HG02884 (cell line): ENCODE measurements at regions not wholly inside any gene's neighbourhood (a gene's known extent, or its start where the extent isn't known, plus 50 kb on each side); places are given as distances from the start of the nearest gene placed in this dataset.
A peak's percentile ranks its signal among the peaks of the same experiment; 100 is the strongest.
"Not testable (repeated sequence)": the region's sequence is repeated elsewhere in the genome, so short reads cannot be mapped to it uniquely, and the experiment has no call there.

ENCODE experiments used
- ATAC-seq: cut with Tn5 transposase; IDR thresholded peaks from one replicate; pipeline ENCODE4 v1.9.1; 2021; ENCODE audit warnings: mild to moderate bottlenecking, moderate library complexity; ENCODE audit not compliant: unreplicated experiment

GRCh38 chr4:147096667-147097604 lies 151.3 kb upstream of the TTC29 start:
- no peak for ATAC-seq

DNA sequence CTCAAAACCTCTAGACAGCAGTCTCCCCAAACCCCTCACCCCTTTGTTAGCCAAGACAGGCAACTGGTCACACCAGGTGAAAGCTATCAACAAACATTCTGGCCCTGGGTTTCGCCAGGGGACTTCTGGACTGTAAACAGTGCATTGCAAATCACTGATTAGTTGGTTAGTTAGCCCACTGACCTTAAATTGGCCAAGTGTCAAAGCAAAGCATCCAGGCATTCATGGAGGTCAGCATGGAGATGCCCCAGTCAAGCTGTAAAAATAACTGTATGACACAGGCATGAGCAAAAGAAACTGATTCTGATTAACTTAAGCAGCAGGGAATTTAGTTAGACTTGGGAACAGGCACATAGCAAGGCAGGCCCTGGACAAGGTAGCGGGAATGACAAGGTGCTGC lies 156.0 kb upstream of the TTC29 start:
- no peak for ATAC-seq

DNA sequence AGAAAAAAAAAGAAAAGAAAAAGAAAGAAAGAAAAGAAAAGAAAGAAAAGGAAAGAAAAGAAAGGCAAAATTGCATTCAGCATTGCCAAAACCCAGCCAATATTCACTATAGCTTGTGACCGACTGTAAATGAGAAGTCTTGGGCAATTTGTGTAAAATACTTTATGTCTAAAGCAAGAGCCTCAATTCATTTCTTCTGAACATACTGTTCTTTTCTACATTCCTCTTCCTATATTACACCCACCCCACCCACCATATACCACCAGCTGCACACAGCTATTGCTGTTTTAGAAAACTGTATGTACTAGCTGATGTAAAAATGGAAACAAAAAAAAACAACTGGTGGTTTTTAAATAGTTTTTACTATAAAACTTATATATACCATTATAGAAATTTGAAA lies 156.9 kb upstream of the TTC29 start:
- ATAC-seq, result no peak

GRCh38 chr4:147103403-147103946 lies 157.8 kb upstream of the TTC29 start:
- ATAC-seq, result no peak

GRCh38 chr4:147104768-147105167 lies 159.1 kb upstream of the TTC29 start:
- ATAC-seq, result no peak

- ATAC-seq, result no peak
These were observed 162.7 kb upstream of the TTC29 start for GRCh38 chr4:147108409-147108808.

DNA sequence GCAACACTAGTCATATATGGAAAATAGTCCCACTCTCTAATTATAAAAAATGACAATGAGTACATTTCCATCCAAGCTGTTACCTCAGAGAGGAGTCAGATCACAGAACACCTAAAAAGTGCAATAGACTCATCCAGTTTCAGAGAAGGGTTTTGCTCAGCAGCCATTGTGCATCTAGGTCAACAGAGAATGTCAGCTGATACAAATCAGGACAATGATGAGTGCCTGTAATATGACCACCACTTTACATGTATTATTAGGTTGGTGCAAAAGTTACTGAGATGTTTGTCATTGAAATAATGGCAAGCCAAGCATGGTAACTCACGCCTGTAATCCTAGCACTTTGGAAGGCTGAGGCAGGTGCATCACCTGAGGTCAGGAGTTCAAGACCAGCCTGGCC lies 164.1 kb upstream of the TTC29 start:
- no peak for ATAC-seq

- ATAC-seq, result peak; percentile 72
These were observed 165.1 kb upstream of the TTC29 start for GRCh38 chr4:147110473-147111367.

- not testable (repeated sequence) for ATAC-seq
These were observed 166.5 kb upstream of the TTC29 start for GRCh38 chr4:147112196-147112595.

DNA sequence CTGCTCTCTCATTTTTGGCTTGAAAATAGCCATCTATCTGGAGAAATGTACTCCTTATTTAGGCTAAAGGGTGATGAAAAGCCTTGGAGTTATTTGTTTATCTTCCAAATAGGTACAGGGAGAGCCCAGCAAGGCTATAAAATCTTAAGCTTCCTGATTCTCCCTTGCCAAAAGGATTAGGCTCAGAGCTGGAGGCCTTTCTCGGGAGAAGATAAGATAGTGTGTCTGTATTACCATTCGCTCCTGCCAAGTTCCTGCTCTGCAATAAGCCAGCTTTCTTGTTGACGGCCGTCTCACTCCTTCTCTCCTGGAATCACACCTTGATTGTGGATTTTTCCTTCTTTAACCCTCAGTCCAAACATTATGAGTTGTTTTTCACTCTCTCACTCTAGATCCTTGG lies 171.8 kb upstream of the TTC29 start:
- no peak for ATAC-seq

DNA sequence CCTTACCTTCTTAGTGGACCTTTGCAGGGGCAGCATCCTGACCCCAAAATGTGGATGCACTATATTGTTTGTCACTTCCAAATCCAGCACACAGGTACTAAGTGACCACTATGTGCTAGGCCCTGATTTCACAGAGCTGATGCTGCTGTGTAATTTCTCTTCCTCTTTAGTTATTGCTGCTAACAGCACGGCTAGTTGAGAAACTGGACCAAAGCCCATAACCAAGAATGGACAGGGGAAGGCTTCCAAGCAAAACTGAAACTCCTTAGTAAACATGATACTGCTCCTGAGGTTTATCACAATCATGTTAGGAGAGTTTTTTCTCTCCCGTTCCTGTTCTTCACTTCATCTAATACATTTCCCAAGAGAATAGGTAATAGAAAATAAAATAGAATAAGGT lies 172.9 kb upstream of the TTC29 start:
- peak; percentile 61 for ATAC-seq

DNA sequence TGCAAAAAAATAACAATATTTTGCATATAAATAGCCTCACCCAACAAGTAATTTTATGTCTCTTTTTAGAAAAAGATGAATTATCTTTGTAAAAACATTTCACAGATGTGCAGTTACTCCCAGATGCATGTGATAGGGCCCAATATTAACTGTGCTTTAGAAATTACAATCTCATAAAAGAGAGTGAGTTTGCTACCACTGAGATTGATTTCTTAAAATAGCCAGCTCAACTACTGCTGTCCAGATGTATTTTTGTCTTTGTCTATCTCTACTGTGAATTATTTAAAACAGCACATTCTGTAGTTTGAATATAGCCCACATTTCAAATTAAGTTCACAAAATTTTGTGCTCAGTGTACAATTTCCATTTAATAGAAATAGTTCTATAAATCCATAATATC lies 177.0 kb upstream of the TTC29 start:
- ATAC-seq, result no peak

- ATAC-seq, result no peak
These were observed 177.5 kb upstream of the TTC29 start for GRCh38 chr4:147123146-147123545.

DNA sequence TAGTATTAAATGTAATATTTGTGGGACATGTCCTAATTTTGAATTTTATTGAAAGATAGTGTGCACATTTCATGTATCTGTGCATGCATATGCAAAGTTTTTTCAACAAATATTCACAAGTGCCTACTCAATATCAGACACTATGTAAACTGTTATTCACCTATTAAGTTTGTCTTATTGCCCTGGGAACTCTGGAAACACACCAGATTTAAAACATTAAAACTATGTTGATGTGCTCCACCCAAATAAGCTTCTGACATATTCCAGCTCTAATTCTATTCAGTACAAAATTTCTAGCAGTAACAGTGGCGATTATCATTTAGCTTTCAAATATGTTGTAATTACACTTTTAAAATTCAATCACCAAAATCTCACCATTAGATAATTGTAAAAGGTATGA lies 183.1 kb upstream of the TTC29 start:
- no peak for ATAC-seq

DNA sequence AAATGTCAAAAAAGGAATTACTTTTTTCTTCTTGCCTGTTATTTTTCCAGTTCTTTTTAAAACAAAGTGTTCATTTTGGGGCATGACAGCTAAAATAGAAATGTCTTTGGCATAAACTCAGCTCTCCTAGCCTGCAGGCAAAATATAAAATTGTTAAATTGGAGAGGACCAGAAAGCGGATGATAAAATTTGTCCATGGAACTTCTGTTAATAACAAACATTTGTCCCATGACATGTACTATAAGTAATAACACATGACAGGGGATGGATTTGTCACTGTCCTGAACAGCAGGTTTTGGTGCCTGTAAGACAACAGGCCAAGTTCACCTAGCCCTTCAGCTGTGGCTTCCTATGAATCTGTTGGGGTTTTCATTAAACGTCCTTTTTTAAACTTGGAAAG lies 184.0 kb upstream of the TTC29 start:
- ATAC-seq, result no peak

DNA sequence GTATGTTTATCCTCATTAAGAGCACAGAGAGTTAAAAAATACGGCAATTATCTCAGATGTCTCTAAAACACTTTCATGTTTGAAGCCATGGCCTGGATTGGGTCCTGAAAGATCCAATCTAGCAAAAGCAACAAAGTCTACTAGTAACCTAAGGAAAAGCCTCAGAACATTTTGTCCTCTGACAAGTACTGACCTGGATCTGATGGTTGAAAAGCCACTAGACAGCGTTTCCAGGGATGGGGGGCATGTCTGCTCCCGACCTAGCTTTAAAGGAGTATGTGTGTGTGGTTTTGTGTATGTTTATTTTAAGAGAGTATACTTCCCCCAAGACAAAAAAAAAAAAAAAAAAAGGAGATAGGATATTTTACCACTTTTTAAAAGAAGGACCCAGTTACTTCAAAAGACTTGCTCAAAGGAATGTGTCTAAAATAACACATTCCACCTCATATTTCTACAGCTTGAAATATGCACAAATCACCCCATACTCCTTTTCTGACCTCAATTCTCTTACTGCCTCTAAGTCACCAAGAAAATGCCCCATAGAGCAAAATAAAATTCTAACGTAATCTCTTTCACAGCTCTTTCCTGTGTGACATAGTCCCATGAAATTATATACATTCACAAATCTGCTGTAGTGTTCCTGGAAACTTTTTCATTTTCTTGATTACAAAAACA lies 189.0 kb upstream of the TTC29 start:
- no peak for ATAC-seq

- ATAC-seq, result no peak
These were observed 190.6 kb upstream of the TTC29 start for GRCh38 chr4:147136310-147136709.

DNA sequence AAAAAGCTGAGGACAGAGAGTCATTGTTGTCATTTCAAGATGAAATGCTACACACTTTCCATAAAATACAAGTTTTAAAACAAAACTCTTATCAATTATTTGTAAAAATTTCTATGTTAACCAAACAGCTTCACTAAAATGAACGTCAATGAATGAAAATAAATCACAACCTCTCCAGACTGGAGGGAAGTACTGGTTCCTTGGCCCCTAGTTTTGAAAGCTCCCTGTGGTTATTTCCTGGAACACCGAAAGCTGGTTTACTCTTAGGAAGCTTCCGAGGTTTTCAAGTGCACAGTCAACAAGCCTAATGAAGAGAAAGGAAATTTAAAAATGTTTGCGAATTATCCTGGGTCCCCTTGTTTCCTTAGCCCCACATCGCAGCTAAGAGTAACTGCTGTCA lies 191.1 kb upstream of the TTC29 start:
- no peak for ATAC-seq

DNA sequence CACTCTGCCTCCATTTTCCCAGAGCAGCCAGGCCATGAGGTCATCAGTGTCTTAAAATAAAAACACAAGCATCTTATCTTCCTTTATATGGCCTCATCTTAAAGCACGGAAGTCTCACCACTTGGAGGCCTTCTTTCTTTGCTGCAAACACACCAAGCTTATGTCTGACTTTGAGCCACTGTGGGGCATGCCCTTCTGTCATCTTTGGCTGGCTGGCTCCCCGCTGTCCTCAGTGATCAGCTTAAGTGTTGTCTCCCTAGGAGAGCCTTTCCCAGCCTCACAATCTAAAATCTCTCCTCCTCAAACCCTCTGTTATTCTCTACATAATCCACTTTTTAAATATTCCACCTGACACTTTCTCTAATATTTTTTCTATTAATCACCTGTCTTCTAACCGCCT lies 191.6 kb upstream of the TTC29 start:
- no peak for ATAC-seq

- no peak for ATAC-seq
These were observed 192.5 kb upstream of the TTC29 start for GRCh38 chr4:147138171-147138570.
